OCI-LY1 (cell line): ENCODE measurements at regions not wholly inside any gene's neighbourhood (a gene's known extent, or its start where the extent isn't known, plus 50 kb on each side); places are given as distances from the start of the nearest gene placed in this dataset.

ENCODE experiments used
- CTCF ChIP-seq: fragments of 200-600 bp; sonication (generic), shearing (Covaris generic); IDR thresholded peaks from 2 replicates; pipeline ENCODE4 v1.5.1; 2017; ENCODE audit warnings: mild to moderate bottlenecking, antibody characterized with exemption, low read length, moderate library complexity, mixed read lengths
- EZH2 ChIP-seq: fragments of 200-600 bp; sonication (generic), shearing (Covaris generic); IDR thresholded peaks from 2 replicates; pipeline ENCODE4 v1.8.0; 2017; ENCODE audit warnings: borderline replicate concordance, mixed run types, mild to moderate bottlenecking, antibody characterized with exemption, low read length, moderate library complexity, mixed read lengths

GRCh38 chr6:105985816-105986632, 100.1 kb upstream of the PRDM1 start:
- TF ChIP-seq CTCF (no peak), EZH2 (no peak)
